ENCODE measurements at regions not wholly inside any gene's neighbourhood (a gene's known extent, or its start where the extent isn't known, plus 50 kb on each side); places are given as distances from the start of the nearest gene placed in this dataset.

DNA sequence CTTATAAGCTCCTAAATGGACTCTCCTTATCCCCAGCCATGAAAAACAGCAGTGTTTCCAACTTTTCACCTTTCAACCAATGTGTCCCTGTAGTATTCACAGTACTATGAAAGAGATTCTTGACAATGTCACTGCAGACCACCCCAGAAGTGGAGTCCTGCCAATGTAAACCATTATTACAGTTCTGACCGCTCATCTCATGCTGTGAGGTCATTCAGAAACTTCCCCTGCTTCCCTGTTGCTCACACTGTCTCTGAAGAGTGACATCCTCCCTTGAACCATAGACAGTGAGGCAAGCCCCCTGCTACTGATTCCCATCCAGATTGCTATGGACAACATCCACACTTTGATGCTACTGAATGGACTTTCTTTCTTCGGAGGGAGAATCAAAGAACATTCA lies 1523.7 kb upstream of the ACVR2A start:
- H3K27me3 ChIP-seq = no peaks in the 10 kb centered on the region
- DNase-seq = no peak
- H3K4me1 ChIP-seq = no peaks in the 10 kb centered on the region
- no peak overlapping the region for H3K4me3 ChIP-seq (replicated peaks in 1 of 3)
- H3K27ac ChIP-seq = no peak overlapping the region
- H3K36me3 ChIP-seq = no peaks in the 10 kb centered on the region
- 57 to 59% methylated on average over 2 of the region's 2 CpGs for WGBS, 2 donors
- no peaks in the 10 kb centered on the region for H3K9me3 ChIP-seq
- no peak for TF ChIP-seq POLR2A (IDR thresholded peaks at IDR 0.05)
- no peak for TF ChIP-seq CTCF (IDR thresholded peaks at IDR 0.05)
- intact Hi-C loops (cut with DNase I) = no loop called here

- no peak for DNase-seq
- TF ChIP-seq POLR2A (IDR thresholded peaks at IDR 0.05) (no peak), CTCF (IDR thresholded peaks at IDR 0.05) (no peak)
- 77 to 80% methylated on average over 2 of the region's 2 CpGs for WGBS, 2 donors
These were observed 1526.9 kb upstream of the ACVR2A start for GRCh38 chr2:146317959-146318358.

GRCh38 chr2:146312899-146313298 lies 1531.9 kb upstream of the ACVR2A start:
- intact Hi-C loops (cut with DNase I) = no loop called here
- Histone ChIP-seq H3K36me3 (no peaks in the 10 kb centered on the region), H3K27ac (no peak overlapping the region), H3K27me3 (no peaks in the 10 kb centered on the region), H3K4me3 (replicated peaks in 1 of 3) (no peak overlapping the region), H3K4me1 (no peaks in the 10 kb centered on the region), H3K9me3 (no peaks in the 10 kb centered on the region)
- no peak for DNase-seq
- 36 to 42% methylated on average over 2 of the region's 2 CpGs for WGBS, 2 donors
- TF ChIP-seq CTCF (IDR thresholded peaks at IDR 0.05) (peak in 2 of 6 experiments; percentile 13 to 21), POLR2A (IDR thresholded peaks at IDR 0.05) (no peak)

More at GRCh38 chr2:146317959-146318358, 1526.9 kb upstream of the ACVR2A start:
- Histone ChIP-seq H3K9me3 (no peaks in the 10 kb centered on the region), H3K4me1 (no peaks in the 10 kb centered on the region), H3K27me3 (no peaks in the 10 kb centered on the region), H3K27ac (no peak overlapping the region), H3K36me3 (no peaks in the 10 kb centered on the region), H3K4me3 (replicated peaks in 1 of 3) (no peak overlapping the region)
- intact Hi-C loops (cut with DNase I) = no loop called here

DNA sequence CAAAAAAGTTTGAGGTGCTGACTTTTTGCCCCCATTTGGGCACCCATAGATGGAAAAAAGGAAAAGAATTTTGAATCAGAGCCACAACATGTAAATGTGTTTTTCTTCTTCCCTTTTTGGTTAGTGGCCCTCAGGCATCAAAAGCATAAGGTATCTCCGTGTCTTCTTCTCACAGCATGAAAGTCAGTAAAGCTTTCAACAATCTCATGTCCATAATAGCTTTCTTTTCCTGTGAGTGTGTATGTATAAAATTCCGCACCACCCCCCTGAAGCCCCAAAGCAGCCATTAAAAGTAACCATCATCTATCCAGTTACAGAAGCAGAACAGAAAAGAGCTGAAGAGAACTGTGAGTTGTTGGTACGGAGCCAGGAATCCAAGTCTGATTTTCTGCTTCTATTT lies 1539.7 kb upstream of the ACVR2A start:
- Histone ChIP-seq H3K4me1 (no peaks in the 10 kb centered on the region), H3K36me3 (no peaks in the 10 kb centered on the region), H3K9me3 (no peaks in the 10 kb centered on the region), H3K27ac (no peak overlapping the region), H3K27me3 (no peaks in the 10 kb centered on the region), H3K4me3 (replicated peaks in 1 of 3) (no peak overlapping the region)
- no peak for DNase-seq
- intact Hi-C loops (cut with DNase I) = no loop called here
- whole genome bisulfite sequencing, 2 donors = 47 to 58% methylated on average over 3 of the region's 3 CpGs
- TF ChIP-seq POLR2A (IDR thresholded peaks at IDR 0.05) (no peak), CTCF (IDR thresholded peaks at IDR 0.05) (no peak)

GRCh38 chr2:146301287-146301686 lies 1543.5 kb upstream of the ACVR2A start:
- no peak overlapping the region for H3K27ac ChIP-seq
- no peaks in the 10 kb centered on the region for H3K9me3 ChIP-seq
- no peak overlapping the region for H3K4me3 ChIP-seq (replicated peaks in 1 of 3)
- 88 to 92% methylated on average over 2 of the region's 2 CpGs for WGBS, 2 donors
- intact Hi-C loops (cut with DNase I) = no loop called here
- no peak for DNase-seq
- TF ChIP-seq CTCF (IDR thresholded peaks at IDR 0.05) = no peak
- no peak for TF ChIP-seq POLR2A (IDR thresholded peaks at IDR 0.05)
- no peaks in the 10 kb centered on the region for H3K36me3 ChIP-seq
- H3K4me1 ChIP-seq = no peaks in the 10 kb centered on the region
- no peaks in the 10 kb centered on the region for H3K27me3 ChIP-seq
